Activated B cell treated with CpG ODN at 0.5 μM for 24 hours (primary cell): ENCODE measurements at regions not wholly inside any gene's neighbourhood (a gene's known extent, or its start where the extent isn't known, plus 50 kb on each side); places are given as distances from the start of the nearest gene placed in this dataset.

ENCODE experiments used
- ATAC-seq: fragments of 200-7000 bp; cut with Tn5 transposase; one replicate; pipeline ENCODE4 v1.10.0; 2021; ENCODE audit warnings: low read depth, mild to moderate bottlenecking, moderate library complexity
- CTCF ChIA-PET: fragments of 350-600 bp; sonication (Branson Sonifier 250); formaldehyde crosslinking; loops from one replicate; lab custom pipeline; 2021; ENCODE audit warnings: antibody characterized with exemption; lab: Charles Lee
- POLR2A ChIA-PET: fragments of 350-600 bp; sonication (Branson Sonifier 250); formaldehyde crosslinking; loops from one replicate; lab custom pipeline; 2021; ENCODE audit warnings: antibody characterized with exemption; lab: Charles Lee
- DNase-seq: peaks from one replicate; pipeline ENCODE4 v3.0.0; 2022
- H3K27ac Mint-ChIP-seq: one replicate; pipeline ENCODE4 v1.8.0; 2020; ENCODE audit warnings: mixed read lengths
- H3K27me3 Mint-ChIP-seq: one replicate; pipeline ENCODE4 v1.8.0; 2021; ENCODE audit warnings: mixed read lengths
- H3K36me3 Mint-ChIP-seq: one replicate; pipeline ENCODE4 v1.8.0; 2021; ENCODE audit warnings: low read depth, mixed read lengths
- H3K4me1 Mint-ChIP-seq: one replicate; pipeline ENCODE4 v1.8.0; 2021; ENCODE audit warnings: mixed read lengths
- H3K4me3 Mint-ChIP-seq: one replicate; pipeline ENCODE4 v1.8.0; 2020; ENCODE audit warnings: mild to moderate bottlenecking, mixed read lengths
- H3K9me3 Mint-ChIP-seq: one replicate; pipeline ENCODE4 v1.8.0; 2020; ENCODE audit warnings: mixed read lengths
- intact Hi-C: fragments of 100-400 bp; cut with micrococcal nuclease; formaldehyde crosslinking; loops from one replicate; pipeline ENCODE4 v1.15.1; 2024
- TF ChIP-seq, protein P1 (sequence below): fragments of 200-600 bp; IDR thresholded peaks from one replicate; pipeline ENCODE4 v1.8.0; 2022; ENCODE audit warnings: antibody characterized with exemption, mild to moderate bottlenecking

- H3K9me3 Mint-ChIP-seq = no peaks in the 10 kb centered on the region
- no peaks in the 10 kb centered on the region for H3K36me3 Mint-ChIP-seq
- TF ChIP-seq, protein P1, sequence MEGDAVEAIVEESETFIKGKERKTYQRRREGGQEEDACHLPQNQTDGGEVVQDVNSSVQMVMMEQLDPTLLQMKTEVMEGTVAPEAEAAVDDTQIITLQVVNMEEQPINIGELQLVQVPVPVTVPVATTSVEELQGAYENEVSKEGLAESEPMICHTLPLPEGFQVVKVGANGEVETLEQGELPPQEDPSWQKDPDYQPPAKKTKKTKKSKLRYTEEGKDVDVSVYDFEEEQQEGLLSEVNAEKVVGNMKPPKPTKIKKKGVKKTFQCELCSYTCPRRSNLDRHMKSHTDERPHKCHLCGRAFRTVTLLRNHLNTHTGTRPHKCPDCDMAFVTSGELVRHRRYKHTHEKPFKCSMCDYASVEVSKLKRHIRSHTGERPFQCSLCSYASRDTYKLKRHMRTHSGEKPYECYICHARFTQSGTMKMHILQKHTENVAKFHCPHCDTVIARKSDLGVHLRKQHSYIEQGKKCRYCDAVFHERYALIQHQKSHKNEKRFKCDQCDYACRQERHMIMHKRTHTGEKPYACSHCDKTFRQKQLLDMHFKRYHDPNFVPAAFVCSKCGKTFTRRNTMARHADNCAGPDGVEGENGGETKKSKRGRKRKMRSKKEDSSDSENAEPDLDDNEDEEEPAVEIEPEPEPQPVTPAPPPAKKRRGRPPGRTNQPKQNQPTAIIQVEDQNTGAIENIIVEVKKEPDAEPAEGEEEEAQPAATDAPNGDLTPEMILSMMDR = peak; percentile 51
- H3K4me3 Mint-ChIP-seq = no peak overlapping the region
- H3K27ac Mint-ChIP-seq = no peak overlapping the region
- CTCF ChIA-PET = interaction anchor here (0.8 to 10.4 kb wide), 3 partner anchors 10 to 124 kb away, joined by 3 to 112 read pairs (median 3); no protein-coding TSS in a partner anchor
- ATAC-seq = no peak
- no peak for DNase-seq
- intact Hi-C loops = loop anchor here (1.0 kb wide), 1 partner anchor 124 kb away; no protein-coding TSS in a partner anchor
- peaks cover 15% of the 10 kb centered on the region for H3K27me3 Mint-ChIP-seq
- POLR2A ChIA-PET = no interaction called here
- H3K4me1 Mint-ChIP-seq = no peaks in the 10 kb centered on the region
Observed at GRCh38 chr3:124565013-124565412, 165.2 kb upstream of the UMPS start.

GRCh38 chr3:124565551-124565950, 164.7 kb upstream of the UMPS start:
- POLR2A ChIA-PET = no interaction called here
- TF ChIP-seq, protein P1 = no peak
- H3K4me3 Mint-ChIP-seq = no peak overlapping the region

DNA sequence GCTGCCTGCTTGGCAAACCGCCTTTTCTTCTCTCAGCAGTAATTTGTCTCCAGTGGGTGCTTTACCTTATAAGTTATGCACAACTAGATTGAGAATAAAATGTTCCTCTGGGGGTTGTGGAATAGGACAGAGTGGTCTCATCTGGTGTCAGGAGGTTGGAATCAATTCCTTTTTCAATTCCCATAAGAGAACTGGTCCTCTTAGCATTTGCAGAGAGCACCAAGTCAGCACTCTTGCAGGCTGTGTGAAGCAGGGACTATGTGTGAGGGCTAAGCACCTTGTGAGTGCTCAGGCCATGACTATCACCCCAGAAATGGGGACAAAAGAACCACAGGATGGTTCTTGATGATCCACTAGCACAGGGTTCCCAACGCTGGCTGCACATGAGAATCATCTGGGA, 163.6 kb upstream of the UMPS start:
- ChIA-PET POLR2A (no interaction called here), CTCF (interaction anchor here (0.7 to 10.4 kb wide), 4 partner anchors 8 to 122 kb away, joined by 3 to 112 read pairs (median 4); no protein-coding TSS in a partner anchor)
- H3K27me3 Mint-ChIP-seq = peaks cover 11% of the 10 kb centered on the region
- no peaks in the 10 kb centered on the region for H3K9me3 Mint-ChIP-seq
- ATAC-seq (no peak), DNase-seq (no peak)
- no peak overlapping the region for H3K4me3 Mint-ChIP-seq
- TF ChIP-seq, protein P1 = no peak
- no peaks in the 10 kb centered on the region for H3K4me1 Mint-ChIP-seq
- no peak overlapping the region for H3K27ac Mint-ChIP-seq
- intact Hi-C loops = no loop called here
- no peaks in the 10 kb centered on the region for H3K36me3 Mint-ChIP-seq

More at GRCh38 chr3:124565551-124565950, 164.7 kb upstream of the UMPS start:
- Mint-ChIP-seq H3K36me3 (no peaks in the 10 kb centered on the region), H3K27ac (no peak overlapping the region), H3K4me1 (no peaks in the 10 kb centered on the region), H3K27me3 (peaks cover 12% of the 10 kb centered on the region), H3K9me3 (no peaks in the 10 kb centered on the region)
- ATAC-seq (no peak), DNase-seq (no peak)
- intact Hi-C loops = loop anchor here (1.0 kb wide), 1 partner anchor 124 kb away; no protein-coding TSS in a partner anchor
- CTCF ChIA-PET = interaction anchor here (0.8 to 10.4 kb wide), 2 partner anchors 11 to 123 kb away, joined by 3 to 112 read pairs; no protein-coding TSS in a partner anchor

DNA sequence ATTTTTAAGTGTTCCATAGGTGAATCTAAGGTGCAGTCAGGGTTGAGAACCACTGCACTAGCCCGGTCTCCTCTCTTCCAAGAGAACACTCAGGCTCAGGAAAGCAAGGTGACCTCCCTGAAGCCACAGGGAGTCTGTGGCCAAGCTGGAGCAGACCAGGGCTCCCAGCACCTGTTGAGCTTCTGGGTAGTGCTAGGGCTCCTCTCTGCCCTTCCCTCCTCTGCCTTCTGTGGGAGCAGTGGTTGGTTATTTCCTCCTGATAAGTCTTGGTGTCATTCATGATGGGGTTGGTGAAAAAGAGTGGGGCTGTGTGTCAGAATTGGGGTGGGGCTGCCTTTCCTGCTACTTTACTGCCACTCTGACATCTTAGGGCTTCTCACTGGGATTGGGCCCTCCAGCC, 163.1 kb upstream of the UMPS start:
- Mint-ChIP-seq H3K36me3 (no peaks in the 10 kb centered on the region), H3K9me3 (no peaks in the 10 kb centered on the region), H3K27me3 (peaks cover 8% of the 10 kb centered on the region), H3K4me3 (no peak overlapping the region), H3K27ac (no peak overlapping the region), H3K4me1 (no peaks in the 10 kb centered on the region)
- TF ChIP-seq, protein P1 = no peak
- POLR2A ChIA-PET = no interaction called here
- DNase-seq (no peak), ATAC-seq (no peak)
- CTCF ChIA-PET = interaction anchor here (1.8 to 10.4 kb wide), 2 partner anchors 8 to 121 kb away, joined by 6 to 112 read pairs; no protein-coding TSS in a partner anchor
- intact Hi-C loops = no loop called here

DNA sequence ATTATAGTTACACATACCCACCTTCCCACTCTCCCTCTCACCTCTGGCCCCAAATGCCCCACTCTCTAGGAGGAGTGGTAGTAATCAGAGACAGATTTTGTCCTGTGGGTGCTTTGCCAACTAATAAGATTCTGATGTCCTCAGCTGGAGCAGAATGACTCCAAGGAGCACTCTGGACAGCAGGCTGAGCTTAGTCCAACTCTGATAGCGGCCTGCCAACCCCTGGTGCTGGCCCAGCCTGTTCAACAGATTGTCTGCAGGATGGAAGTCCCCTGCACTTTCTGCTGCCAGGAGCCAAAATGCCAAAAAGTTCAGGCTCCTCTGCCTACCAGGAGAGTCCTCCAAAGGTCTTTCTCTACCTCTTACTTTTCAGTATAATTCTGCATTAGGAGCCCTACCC, 160.5 kb upstream of the UMPS start:
- Mint-ChIP-seq H3K4me3 (no peak overlapping the region), H3K27ac (no peak overlapping the region), H3K9me3 (no peaks in the 10 kb centered on the region), H3K4me1 (no peaks in the 10 kb centered on the region), H3K36me3 (no peaks in the 10 kb centered on the region), H3K27me3 (peaks cover 2% of the 10 kb centered on the region)
- intact Hi-C loops = no loop called here
- DNase-seq (no peak), ATAC-seq (no peak)
- POLR2A ChIA-PET = no interaction called here
- TF ChIP-seq, protein P1 = no peak
- CTCF ChIA-PET = interaction anchor here (1.1 to 4.4 kb wide), 2 partner anchors 9 to 119 kb away, joined by 5 to 38 read pairs; no protein-coding TSS in a partner anchor
